CD4-positive, alpha-beta T cell (primary cell): ENCODE measurements at regions not wholly inside any gene's neighbourhood (a gene's known extent, or its start where the extent isn't known, plus 50 kb on each side); places are given as distances from the start of the nearest gene placed in this dataset.
"Not testable (repeated sequence)": the region's sequence is repeated elsewhere in the genome, so short reads cannot be mapped to it uniquely, and the experiment has no call there.

Experiments
- ATAC-seq: fragments of 200-7000 bp; cut with Tn5 transposase; one replicate; pipeline ENCODE4 v1.10.0; 2022; ENCODE audit warnings: mild to moderate bottlenecking; ENCODE audit not compliant: poor library complexity
- CTCF ChIA-PET: fragments of 350-600 bp; sonication (Branson Sonifier 250); formaldehyde crosslinking; loops from one replicate; lab custom pipeline; 2021; ENCODE audit warnings: antibody characterized with exemption, inconsistent platforms; lab: Charles Lee
- POLR2A ChIA-PET: fragments of 350-600 bp; sonication (Branson Sonifier 250); formaldehyde crosslinking; loops from one replicate; lab custom pipeline; 2021; ENCODE audit warnings: antibody characterized with exemption, inconsistent platforms; lab: Charles Lee
- DNase-seq, 14 experiments: peaks; one replicate each; pipeline ENCODE4 v3.0.0-alpha.2; 2013 to 2020; ENCODE audit warnings: mixed read lengths in 2 of 14
- H3K27ac ChIP-seq, 2 donors: one replicate each; pipeline versions ENCODE4 v1.5.1 to v1.7.0; 2013; ENCODE audit warnings: low read length in 2 of 2, low read depth in 1 of 2, mild to moderate bottlenecking in 1 of 2
- H3K27me3 ChIP-seq, 2 experiments: 1 replicate in 1 of 2; 2 replicates in 1 of 2; pipeline versions ENCODE4 v1.6.1 to v1.7.0; 2013; ENCODE audit warnings: low read length in 2 of 2, control low read depth in 1 of 2, mild to moderate bottlenecking in 1 of 2, moderate library complexity in 1 of 2; ENCODE audit not compliant: insufficient read depth in 2 of 2, control insufficient read depth in 1 of 2
- H3K36me3 ChIP-seq: one replicate; pipeline ENCODE4 v1.6.1; 2013; ENCODE audit warnings: low read length, control low read depth; ENCODE audit not compliant: insufficient read depth
- H3K4me1 ChIP-seq: one replicate; pipeline ENCODE4 v1.6.1; 2013; ENCODE audit warnings: low read length, control low read depth; ENCODE audit not compliant: insufficient read depth
- H3K4me3 ChIP-seq: one replicate; pipeline ENCODE4 v1.5.1; 2013; ENCODE audit warnings: mild to moderate bottlenecking, low read length, moderate library complexity
- H3K9me3 ChIP-seq, 2 experiments: 1 replicate in 1 of 2; 2 replicates in 1 of 2; pipeline versions ENCODE4 v1.6.1 to v1.7.0; 2013; ENCODE audit warnings: low read length in 2 of 2, mild to moderate bottlenecking in 2 of 2, control low read depth in 1 of 2, moderate library complexity in 1 of 2; ENCODE audit not compliant: control insufficient read depth in 1 of 2, insufficient read depth in 1 of 2
- H3K27ac Mint-ChIP-seq: one replicate; pipeline ENCODE4 v1.8.0; 2020; ENCODE audit warnings: mixed read lengths
- H3K27me3 Mint-ChIP-seq: one replicate; pipeline ENCODE4 v1.8.0; 2021; ENCODE audit warnings: mixed read lengths
- H3K36me3 Mint-ChIP-seq: one replicate; pipeline ENCODE4 v1.8.0; 2021; ENCODE audit warnings: low read depth, mixed read lengths
- H3K4me1 Mint-ChIP-seq: one replicate; pipeline ENCODE4 v1.8.0; 2021; ENCODE audit warnings: low read depth, mixed read lengths
- H3K4me3 Mint-ChIP-seq: one replicate; pipeline ENCODE4 v1.8.0; 2020; ENCODE audit warnings: mild to moderate bottlenecking, mixed read lengths
- H3K9me3 Mint-ChIP-seq: one replicate; pipeline ENCODE4 v1.8.0; 2020; ENCODE audit warnings: mixed read lengths
- intact Hi-C, 2 experiments: fragments of 100-400 bp; cut with DNase I in 1 of 2; cut with micrococcal nuclease in 1 of 2; formaldehyde crosslinking; loops; one replicate each; pipeline versions ENCODE4 v1.15.1 to v1.9.0; 2023 to 2025; cut with DNase I, micrococcal nuclease
- TF ChIP-seq, protein P1 (sequence below): fragments of 200-600 bp; IDR thresholded peaks from one replicate; pipeline ENCODE4 v1.8.0; 2022; ENCODE audit warnings: antibody characterized with exemption, mild to moderate bottlenecking

DNA sequence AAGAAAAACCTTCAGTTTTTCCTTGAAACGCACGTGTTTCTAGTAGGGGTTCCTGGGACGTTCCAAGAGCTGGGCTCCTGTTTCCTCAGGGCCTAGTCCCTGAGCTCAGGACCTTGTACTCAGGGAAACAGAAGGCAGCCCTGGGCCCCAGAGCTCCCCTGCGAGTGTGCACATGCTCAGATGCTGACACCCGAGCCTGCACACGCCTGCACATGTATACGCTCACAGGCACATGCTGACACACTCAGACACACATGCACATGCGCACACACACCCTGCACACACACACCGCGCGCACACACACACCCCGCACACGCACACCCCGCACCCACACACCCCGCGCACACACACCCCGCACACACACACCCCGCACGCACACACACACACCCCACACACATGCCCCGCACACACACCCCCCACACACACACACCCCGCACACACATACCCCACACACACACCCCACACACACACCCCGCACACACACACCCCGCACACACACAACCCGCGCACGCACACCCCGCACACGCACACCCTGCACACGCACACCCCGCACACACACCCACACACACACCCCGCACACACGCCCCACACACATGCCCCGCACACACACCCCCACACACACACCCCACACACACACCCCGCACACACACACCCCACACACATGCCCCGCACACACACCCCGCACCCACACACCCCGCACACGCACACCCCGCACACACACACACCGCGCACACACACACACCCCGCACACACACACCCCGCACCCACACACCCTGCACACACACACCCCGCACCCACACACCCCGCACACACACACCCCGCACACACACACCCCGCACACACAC, 52.2 kb downstream of the CALML3 start:
- POLR2A ChIA-PET = no interaction called here
- Histone ChIP-seq H3K27ac (no peak overlapping the region), H3K9me3 (peaks cover 0 to 6% of the 10 kb centered on the region in 2 experiments), H3K36me3 (no peaks in the 10 kb centered on the region), H3K4me1 (no peaks in the 10 kb centered on the region), H3K27me3 (no peaks in the 10 kb centered on the region), H3K4me3 (no peak overlapping the region)
- Mint-ChIP-seq H3K36me3 (no peaks in the 10 kb centered on the region), H3K27ac (no peak overlapping the region), H3K27me3 (no peaks in the 10 kb centered on the region), H3K4me1 (no peaks in the 10 kb centered on the region), H3K4me3 (no peak overlapping the region), H3K9me3 (no peaks in the 10 kb centered on the region)
- no peak for ATAC-seq
- CTCF ChIA-PET = interaction anchor here (1.4 kb wide), 1 partner anchor 46 kb away, joined by 3 read pairs; no protein-coding TSS in a partner anchor
- DNase-seq = no peak
- intact Hi-C loops = no loop called here
- TF ChIP-seq, protein P1, sequence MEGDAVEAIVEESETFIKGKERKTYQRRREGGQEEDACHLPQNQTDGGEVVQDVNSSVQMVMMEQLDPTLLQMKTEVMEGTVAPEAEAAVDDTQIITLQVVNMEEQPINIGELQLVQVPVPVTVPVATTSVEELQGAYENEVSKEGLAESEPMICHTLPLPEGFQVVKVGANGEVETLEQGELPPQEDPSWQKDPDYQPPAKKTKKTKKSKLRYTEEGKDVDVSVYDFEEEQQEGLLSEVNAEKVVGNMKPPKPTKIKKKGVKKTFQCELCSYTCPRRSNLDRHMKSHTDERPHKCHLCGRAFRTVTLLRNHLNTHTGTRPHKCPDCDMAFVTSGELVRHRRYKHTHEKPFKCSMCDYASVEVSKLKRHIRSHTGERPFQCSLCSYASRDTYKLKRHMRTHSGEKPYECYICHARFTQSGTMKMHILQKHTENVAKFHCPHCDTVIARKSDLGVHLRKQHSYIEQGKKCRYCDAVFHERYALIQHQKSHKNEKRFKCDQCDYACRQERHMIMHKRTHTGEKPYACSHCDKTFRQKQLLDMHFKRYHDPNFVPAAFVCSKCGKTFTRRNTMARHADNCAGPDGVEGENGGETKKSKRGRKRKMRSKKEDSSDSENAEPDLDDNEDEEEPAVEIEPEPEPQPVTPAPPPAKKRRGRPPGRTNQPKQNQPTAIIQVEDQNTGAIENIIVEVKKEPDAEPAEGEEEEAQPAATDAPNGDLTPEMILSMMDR = no peak

DNA sequence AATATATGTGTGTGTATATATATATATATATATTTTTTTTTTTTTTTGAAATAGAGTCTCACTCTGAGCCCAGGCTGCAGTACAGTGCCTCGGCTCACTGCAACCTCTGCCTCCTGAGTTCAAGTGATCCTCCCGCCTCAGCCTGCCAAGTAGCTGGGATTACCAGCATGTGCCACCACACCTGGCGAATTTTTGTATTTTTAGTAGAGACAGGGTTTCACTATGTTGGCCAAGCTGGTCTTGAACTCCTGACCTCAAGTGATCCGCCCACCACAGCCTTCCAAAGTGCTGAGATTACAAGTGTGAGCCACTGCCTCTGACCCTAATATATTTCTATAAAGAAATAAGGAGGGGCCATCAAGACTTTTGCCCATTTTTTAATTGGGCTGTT, 55.3 kb downstream of the CALML3 start:
- H3K4me1 ChIP-seq, POLR2A ChIA-PET, ATAC-seq, H3K4me3 ChIP-seq, H3K27me3 ChIP-seq, H3K27ac Mint-ChIP-seq, intact Hi-C loops, H3K27me3 Mint-ChIP-seq, H3K27ac ChIP-seq, CTCF ChIA-PET, H3K9me3 ChIP-seq, H3K9me3 Mint-ChIP-seq, H3K36me3 Mint-ChIP-seq, H3K4me1 Mint-ChIP-seq, H3K4me3 Mint-ChIP-seq, H3K36me3 ChIP-seq: not testable (repeated sequence)
- DNase-seq = peak in 1 of 14 experiments; percentile 10

DNA sequence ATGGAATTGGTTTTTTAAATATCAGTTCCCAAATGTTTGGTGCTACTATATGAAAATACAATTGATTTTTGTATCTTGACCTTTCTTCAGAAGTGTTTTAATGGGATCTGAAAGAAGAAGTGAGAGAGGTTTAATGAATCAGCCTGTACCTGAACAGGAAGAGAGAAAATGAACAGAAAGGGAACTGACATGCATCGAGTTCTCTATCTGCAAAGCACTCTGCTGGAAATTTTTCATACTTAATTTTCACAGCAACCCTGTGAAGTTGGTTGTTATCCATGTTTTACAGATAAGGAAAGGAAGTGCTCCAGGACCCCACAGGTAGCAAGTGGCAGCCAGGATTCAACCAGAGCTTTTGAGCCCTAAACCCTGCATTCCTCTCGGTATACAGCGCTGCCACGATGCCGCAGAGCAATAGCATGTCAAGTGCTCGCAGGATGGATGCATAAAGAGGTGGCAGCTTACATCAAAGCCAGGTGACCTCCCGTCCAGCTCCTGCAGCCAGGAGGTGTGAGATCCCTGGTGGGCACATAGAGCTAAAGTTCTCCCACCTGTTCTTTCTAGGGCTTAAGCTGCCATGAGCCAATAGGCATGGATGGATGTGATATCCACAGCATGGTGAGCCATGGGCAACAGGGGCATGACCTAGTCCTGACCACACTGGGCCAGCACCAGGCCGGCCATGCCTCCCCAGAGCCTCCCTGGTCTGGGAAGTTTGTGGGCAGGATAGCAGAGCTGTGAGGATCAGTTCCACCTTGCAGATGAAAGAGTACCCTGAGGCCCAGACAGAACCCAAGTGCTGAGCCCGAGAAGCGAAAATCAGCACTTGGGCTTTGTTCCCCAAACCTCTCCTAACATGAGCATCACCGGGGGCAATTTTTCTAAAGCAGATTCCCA, 57.2 kb downstream of the CALML3 start:
- DNase-seq = peak in 1 of 14 experiments; percentile 14
- Histone ChIP-seq H3K4me1 (no peaks in the 10 kb centered on the region), H3K27ac (no peak overlapping the region), H3K27me3 (no peaks in the 10 kb centered on the region), H3K9me3 (peaks cover 0 to 9% of the 10 kb centered on the region in 2 experiments), H3K36me3 (no peaks in the 10 kb centered on the region), H3K4me3 (no peak overlapping the region)
- no peaks in the 10 kb centered on the region for H3K27me3 Mint-ChIP-seq
- no peak for ATAC-seq
- H3K9me3 Mint-ChIP-seq = no peaks in the 10 kb centered on the region
- intact Hi-C loops = no loop called here
- H3K27ac Mint-ChIP-seq = no peak overlapping the region
- H3K4me3 Mint-ChIP-seq = no peak overlapping the region
- TF ChIP-seq, protein P1 = no peak
- ChIA-PET CTCF (no interaction called here), POLR2A (interaction anchor here (1.0 kb wide), 1 partner anchor 136 kb away, joined by 4 read pairs; no protein-coding TSS in a partner anchor)
- no peaks in the 10 kb centered on the region for H3K4me1 Mint-ChIP-seq
- H3K36me3 Mint-ChIP-seq = no peaks in the 10 kb centered on the region
